ENCODE measurements at regions not wholly inside any gene's neighbourhood (a gene's known extent, or its start where the extent isn't known, plus 50 kb on each side); places are given as distances from the start of the nearest gene placed in this dataset.

DNA sequence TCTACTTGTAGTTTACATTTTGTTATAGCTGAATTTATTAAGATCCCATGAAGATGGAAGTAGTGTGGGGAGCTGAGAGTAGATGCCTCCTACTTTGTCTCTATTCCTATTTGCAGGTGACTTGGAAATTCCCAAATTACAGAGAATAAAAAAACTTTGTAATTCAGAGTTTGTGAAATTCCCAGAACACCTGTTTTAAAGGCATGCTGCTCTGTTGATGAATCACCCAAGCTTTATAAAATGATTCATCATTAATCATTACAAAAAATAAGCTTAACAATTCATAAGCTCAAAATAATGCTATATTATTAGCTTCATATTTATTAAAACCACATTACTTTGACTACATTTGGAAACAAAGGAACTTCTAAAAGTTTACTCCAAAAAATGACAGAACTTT is 856.3 kb downstream of the RPA4 start:
- no peak for DNase-seq
- H3K27ac Mint-ChIP-seq = no peak overlapping the region
- Histone ChIP-seq H3K9ac (ENCODE audit: extremely low read depth, low read length, poor library complexity, severe bottlenecking) (no peak overlapping the region), H3K27me3 (ENCODE audit: control insufficient read depth, insufficient read depth, low read length, poor library complexity, severe bottlenecking) (no peaks in the 10 kb centered on the region), H3K4me3 (ENCODE audit: low read length) (no peak overlapping the region), H3K9me3 (ENCODE audit: control insufficient read depth, low read length) (no peaks in the 10 kb centered on the region), H3K36me3 (ENCODE audit: control insufficient read depth, insufficient read depth, low read length) (no peaks in the 10 kb centered on the region), H3K4me1 (ENCODE audit: control insufficient read depth, insufficient read depth, low read length) (no peaks in the 10 kb centered on the region), H3K27ac (ENCODE audit: low read depth, low read length) (no peak overlapping the region)
- H3K4me3 Mint-ChIP-seq = no peak overlapping the region
- H3K36me3 Mint-ChIP-seq (ENCODE audit: low read depth) = peaks cover 9% of the 10 kb centered on the region
- TF ChIP-seq CTCF (conservative IDR thresholded peaks at IDR 0.05) = no peak
- no peaks in the 10 kb centered on the region for H3K27me3 Mint-ChIP-seq (ENCODE audit: insufficient read depth)
- H3K9me3 Mint-ChIP-seq = peaks cover 28% of the 10 kb centered on the region
- H3K4me1 Mint-ChIP-seq = peaks cover 11% of the 10 kb centered on the region

- TF ChIP-seq CTCF (conservative IDR thresholded peaks at IDR 0.05) = no peak
- no peaks in the 10 kb centered on the region for H3K9me3 ChIP-seq (ENCODE audit: control insufficient read depth, low read length)
- no CpG with 5 or more reads among the region's 1 CpG for WGBS, 2 experiments (ENCODE audit: insufficient coverage in 1 of 2, insufficient read length in 1 of 2)
Observed at GRCh38 chrX:97740886-97741285, 857.2 kb downstream of the RPA4 start.

GRCh38 chrX:97743014-97743413 is 859.3 kb downstream of the RPA4 start:
- no peak overlapping the region for H3K27ac ChIP-seq (ENCODE audit: low read depth, low read length)
- no peaks in the 10 kb centered on the region for H3K27me3 ChIP-seq (ENCODE audit: control insufficient read depth, insufficient read depth, low read length, poor library complexity, severe bottlenecking)
- no peak overlapping the region for H3K4me3 ChIP-seq (ENCODE audit: low read length)
- H3K36me3 Mint-ChIP-seq (ENCODE audit: low read depth) = peaks cover 9% of the 10 kb centered on the region
- peaks cover 16% of the 10 kb centered on the region for H3K4me1 Mint-ChIP-seq
- peaks cover 2% of the 10 kb centered on the region for H3K27me3 Mint-ChIP-seq (ENCODE audit: insufficient read depth)
- WGBS, 2 experiments (ENCODE audit: insufficient coverage in 1 of 2, insufficient read length in 1 of 2) = 92% methylated on average over 3 of the region's 3 CpGs; no CpG with 5 or more reads in 1 of the 2 experiments
- no peak overlapping the region for H3K4me3 Mint-ChIP-seq
- H3K4me1 ChIP-seq (ENCODE audit: control insufficient read depth, insufficient read depth, low read length) = no peaks in the 10 kb centered on the region
- no peaks in the 10 kb centered on the region for H3K9me3 ChIP-seq (ENCODE audit: control insufficient read depth, low read length)
- peak; percentile 55 for DNase-seq
- TF ChIP-seq CTCF (conservative IDR thresholded peaks at IDR 0.05) = peak; percentile 47
- H3K27ac Mint-ChIP-seq = no peak overlapping the region
- H3K9me3 Mint-ChIP-seq = peaks cover 20% of the 10 kb centered on the region
- no peak overlapping the region for H3K9ac ChIP-seq (ENCODE audit: extremely low read depth, low read length, poor library complexity, severe bottlenecking)
- H3K36me3 ChIP-seq (ENCODE audit: control insufficient read depth, insufficient read depth, low read length) = no peaks in the 10 kb centered on the region

More at GRCh38 chrX:97740886-97741285, 857.2 kb downstream of the RPA4 start:
- no peaks in the 10 kb centered on the region for H3K36me3 ChIP-seq (ENCODE audit: control insufficient read depth, insufficient read depth, low read length)
- Mint-ChIP-seq H3K36me3 (ENCODE audit: low read depth) (peaks cover 9% of the 10 kb centered on the region), H3K27me3 (ENCODE audit: insufficient read depth) (peaks cover 2% of the 10 kb centered on the region), H3K9me3 (peaks cover 26% of the 10 kb centered on the region), H3K4me1 (peaks cover 14% of the 10 kb centered on the region), H3K27ac (no peak overlapping the region), H3K4me3 (no peak overlapping the region)
- H3K27me3 ChIP-seq (ENCODE audit: control insufficient read depth, insufficient read depth, low read length, poor library complexity, severe bottlenecking) = no peaks in the 10 kb centered on the region
- no peak overlapping the region for H3K9ac ChIP-seq (ENCODE audit: extremely low read depth, low read length, poor library complexity, severe bottlenecking)
- no peak overlapping the region for H3K27ac ChIP-seq (ENCODE audit: low read depth, low read length)
- DNase-seq = no peak
- no peaks in the 10 kb centered on the region for H3K4me1 ChIP-seq (ENCODE audit: control insufficient read depth, insufficient read depth, low read length)
- H3K4me3 ChIP-seq (ENCODE audit: low read length) = no peak overlapping the region

All from endodermal cell (in vitro differentiated cells).